Erythroblast (primary cell): ENCODE measurements at regions not wholly inside any gene's neighbourhood (a gene's known extent, or its start where the extent isn't known, plus 50 kb on each side); places are given as distances from the start of the nearest gene placed in this dataset.

Source experiments
- DNase-seq, 2 experiments: peaks; one replicate each; lab custom pipeline; 2025; lab: John Stamatoyannopoulos, UW
- GATA1 ChIP-seq: IDR thresholded peaks from 2 replicates; pipeline ENCODE4 v1.6.1; 2011; ENCODE audit warnings: low read depth, mild to moderate bottlenecking, control low read depth, low read length, moderate library complexity
- POLR2A ChIP-seq: IDR thresholded peaks from 2 replicates; pipeline ENCODE4 v1.6.1; 2011; ENCODE audit warnings: mild to moderate bottlenecking, low read length

DNA sequence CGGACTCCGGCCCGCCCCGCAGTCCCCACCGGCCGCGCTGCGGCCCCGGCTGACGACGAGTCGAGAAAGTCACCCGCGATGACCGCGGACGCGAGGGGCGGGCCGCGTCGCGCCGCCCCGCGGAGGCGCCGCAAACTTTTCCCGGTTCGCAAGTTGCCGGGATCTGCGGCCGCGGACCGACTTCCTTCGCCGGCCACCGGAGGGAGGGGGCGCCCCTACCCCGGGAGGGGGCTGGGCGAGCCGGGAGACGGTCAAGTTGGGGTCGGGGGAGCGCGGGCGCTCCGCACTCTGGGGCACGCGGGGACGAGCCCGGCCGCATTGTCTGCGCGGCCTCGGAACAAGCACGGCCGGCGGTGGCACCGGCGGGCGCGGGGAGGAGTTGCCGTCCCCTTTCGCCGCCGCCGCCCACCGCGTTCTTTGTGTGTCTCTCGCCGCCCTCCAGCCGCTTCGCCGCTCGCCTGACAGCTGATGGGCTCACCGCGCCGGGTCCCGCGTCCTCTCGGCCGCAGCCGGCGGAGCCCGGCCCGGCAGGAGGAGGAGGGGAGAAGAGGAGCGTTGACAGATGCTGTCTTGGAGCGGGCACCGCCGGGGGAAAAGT is 131.6 kb downstream of the OGFRL1 start:
- DNase-seq: peak in 1 of 2 experiments; percentile 16
- TF ChIP-seq GATA1 (no peak), POLR2A (no peak)

- no peak for TF ChIP-seq GATA1
- no peak for TF ChIP-seq POLR2A
Measured at GRCh38 chr6:71420693-71421328, 132.2 kb downstream of the OGFRL1 start.

GRCh38 chr6:71421611-71422010 is 133.0 kb downstream of the OGFRL1 start:
- DNase-seq: no peak
- TF ChIP-seq POLR2A (no peak), GATA1 (no peak)

More at GRCh38 chr6:71420693-71421328, 132.2 kb downstream of the OGFRL1 start:
- peak; percentile 44 to 53 for DNase-seq

- no peak for DNase-seq
- no peak for TF ChIP-seq POLR2A
- no peak for TF ChIP-seq GATA1
Measured at GRCh38 chr6:71430018-71430417, 141.4 kb downstream of the OGFRL1 start.

DNA sequence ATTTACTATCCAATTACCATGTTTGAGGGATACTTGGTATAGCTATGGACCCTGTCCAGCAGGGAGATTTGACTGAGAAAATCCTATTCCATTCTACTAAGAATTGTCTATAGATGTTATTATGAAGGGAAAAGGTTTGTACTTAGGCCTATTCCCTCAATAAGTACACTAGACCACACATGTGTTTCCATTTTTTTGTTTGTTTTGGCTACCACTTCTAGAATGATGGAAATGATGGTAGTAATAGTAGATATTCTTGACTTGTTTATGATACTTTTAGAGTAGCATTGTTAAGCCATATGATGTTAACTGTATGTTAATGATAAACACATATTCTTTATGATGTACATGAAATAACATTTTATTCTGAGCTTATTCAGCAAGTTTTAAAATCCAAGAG is 144.8 kb downstream of the OGFRL1 start:
- DNase-seq: no peak
- no peak for TF ChIP-seq POLR2A

DNA sequence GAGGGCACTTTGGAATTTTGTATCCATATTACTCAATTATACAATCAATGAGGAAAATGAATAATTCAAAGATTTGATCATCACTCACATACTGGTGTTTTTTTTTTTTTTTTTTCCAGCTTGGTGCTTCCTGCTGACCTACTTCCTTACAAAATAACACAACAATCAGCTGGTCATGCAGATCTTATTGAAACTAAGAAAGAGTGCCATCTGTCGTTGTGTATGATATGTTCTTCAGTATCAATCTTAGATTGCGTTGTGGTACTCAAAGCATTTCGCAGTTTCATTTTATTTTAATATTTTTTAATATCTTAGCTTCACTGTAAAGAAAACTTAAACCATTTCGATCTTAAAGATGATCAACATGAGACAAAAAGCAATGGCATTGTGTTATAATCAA is 155.6 kb downstream of the OGFRL1 start:
- no peak for DNase-seq
- TF ChIP-seq POLR2A (no peak), GATA1 (no peak)

GRCh38 chr6:71446057-71446456 is 157.4 kb downstream of the OGFRL1 start:
- TF ChIP-seq POLR2A: no peak
- no peak for DNase-seq

- no peak for DNase-seq
- TF ChIP-seq POLR2A (no peak), GATA1 (no peak)
Measured at GRCh38 chr6:71446470-71446869, 157.9 kb downstream of the OGFRL1 start.

DNA sequence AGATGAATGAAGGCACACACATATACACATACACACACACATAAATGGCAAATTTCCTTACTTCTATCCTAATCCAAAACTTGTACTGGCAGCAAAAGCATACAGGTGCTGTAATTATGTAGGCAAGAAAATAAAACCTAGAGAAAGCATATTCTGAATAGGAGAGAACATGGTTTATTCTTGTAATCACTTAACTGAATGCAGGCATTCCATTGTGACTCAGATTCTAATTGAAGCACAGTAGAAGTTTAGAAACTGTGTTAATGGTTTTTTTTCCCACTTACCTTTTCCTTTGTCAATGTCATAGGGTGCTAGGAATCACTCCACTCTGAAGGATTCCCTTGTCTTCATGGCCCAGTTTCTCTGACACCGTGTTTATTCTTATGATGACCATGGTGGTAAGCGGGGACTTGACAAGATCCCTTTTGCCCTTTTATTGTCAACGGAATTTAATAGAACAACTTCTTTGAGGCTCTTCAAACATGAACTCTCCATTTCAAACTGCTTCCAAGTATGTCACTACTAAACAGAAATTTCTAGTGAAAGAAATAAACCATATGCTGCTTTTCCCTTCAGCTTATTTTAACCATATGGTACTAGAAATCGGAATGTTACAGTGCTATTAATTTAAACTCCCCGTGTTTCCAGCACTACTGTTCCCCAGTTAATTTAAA is 164.2 kb downstream of the OGFRL1 start:
- no peak for TF ChIP-seq POLR2A
- TF ChIP-seq GATA1: no peak
- DNase-seq: no peak

GRCh38 chr6:71453371-71453706 is 164.7 kb downstream of the OGFRL1 start:
- no peak for TF ChIP-seq POLR2A
- TF ChIP-seq GATA1: no peak
- no peak for DNase-seq

GRCh38 chr6:71454056-71454455 is 165.4 kb downstream of the OGFRL1 start:
- no peak for TF ChIP-seq GATA1
- TF ChIP-seq POLR2A: no peak
- DNase-seq: no peak

GRCh38 chr6:71457929-71458328 is 169.3 kb downstream of the OGFRL1 start:
- DNase-seq: no peak
- no peak for TF ChIP-seq POLR2A
- no peak for TF ChIP-seq GATA1

GRCh38 chr6:71459162-71459561 is 170.6 kb downstream of the OGFRL1 start:
- DNase-seq: no peak
- TF ChIP-seq GATA1: no peak
- TF ChIP-seq POLR2A: no peak

DNA sequence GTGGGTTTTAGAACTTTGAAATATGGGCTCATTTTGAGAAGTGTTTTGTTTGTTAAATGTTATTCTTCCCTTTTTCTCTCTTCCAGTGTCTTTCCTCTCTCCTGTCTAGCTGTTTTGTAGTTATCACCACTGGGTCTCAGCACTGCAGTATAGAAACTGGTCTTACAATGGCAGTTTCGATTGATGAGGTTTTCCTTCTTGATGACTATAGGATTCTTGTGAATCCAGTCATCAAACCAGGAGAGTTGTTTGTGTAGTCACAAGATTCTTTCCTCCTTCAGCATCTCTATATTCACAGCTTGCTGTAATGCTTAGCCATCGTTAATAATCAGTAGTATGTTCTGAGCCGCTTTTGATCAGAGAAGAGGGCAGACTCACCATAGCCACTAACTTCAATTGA is 172.3 kb downstream of the OGFRL1 start:
- DNase-seq: no peak
- TF ChIP-seq POLR2A (no peak), GATA1 (no peak)

GRCh38 chr6:71463061-71463460 is 174.4 kb downstream of the OGFRL1 start:
- TF ChIP-seq POLR2A (no peak), GATA1 (no peak)

More at GRCh38 chr6:71463061-71463460, 174.4 kb downstream of the OGFRL1 start:
- no peak for DNase-seq
